BE2C (cell line): ENCODE measurements at regions not wholly inside any gene's neighbourhood (a gene's known extent, or its start where the extent isn't known, plus 50 kb on each side); places are given as distances from the start of the nearest gene placed in this dataset.

Experiments
- DNase-seq: peaks from one replicate; pipeline ENCODE4 v3.0.0-alpha.2; 2020
- H3K27me3 ChIP-seq: fragments of 250-450 bp; sonication (Bioruptor Pico); 2 replicates; pipeline ENCODE4 v1.5.1; 2020; ENCODE audit warnings: mild to moderate bottlenecking
- H3K36me3 ChIP-seq: fragments of 250-450 bp; sonication (Bioruptor Pico); 2 replicates; pipeline ENCODE4 v1.5.1; 2020; ENCODE audit warnings: mild to moderate bottlenecking
- H3K4me1 ChIP-seq: fragments of 250-450 bp; sonication (Bioruptor Pico); 2 replicates; pipeline ENCODE4 v1.5.1; 2020
- H3K4me3 ChIP-seq: 2 replicates; pipeline ENCODE4 v1.5.1; 2011; ENCODE audit warnings: low read depth, low read length
- H3K9me3 ChIP-seq: fragments of 250-450 bp; sonication (Bioruptor Pico); 2 replicates; pipeline ENCODE4 v1.5.1; 2020
- CTCF ChIP-seq: IDR thresholded peaks from 2 replicates; pipeline ENCODE4 v1.5.1; 2012; ENCODE audit warnings: mild to moderate bottlenecking, low read depth, low read length

GRCh38 chr10:128318366-128318765 lies 192.1 kb upstream of the MKI67 start:
- no peaks in the 10 kb centered on the region for H3K36me3 ChIP-seq
- no peaks in the 10 kb centered on the region for H3K4me1 ChIP-seq
- no peak for TF ChIP-seq CTCF
- H3K4me3 ChIP-seq: no peak overlapping the region
- H3K27me3 ChIP-seq: no peaks in the 10 kb centered on the region
- DNase-seq: no peak
- no peaks in the 10 kb centered on the region for H3K9me3 ChIP-seq

GRCh38 chr10:128318913-128319312 lies 192.7 kb upstream of the MKI67 start:
- Histone ChIP-seq H3K36me3 (no peaks in the 10 kb centered on the region), H3K4me1 (no peaks in the 10 kb centered on the region), H3K27me3 (no peaks in the 10 kb centered on the region), H3K4me3 (no peak overlapping the region), H3K9me3 (no peaks in the 10 kb centered on the region)
- no peak for DNase-seq
- no peak for TF ChIP-seq CTCF

DNA sequence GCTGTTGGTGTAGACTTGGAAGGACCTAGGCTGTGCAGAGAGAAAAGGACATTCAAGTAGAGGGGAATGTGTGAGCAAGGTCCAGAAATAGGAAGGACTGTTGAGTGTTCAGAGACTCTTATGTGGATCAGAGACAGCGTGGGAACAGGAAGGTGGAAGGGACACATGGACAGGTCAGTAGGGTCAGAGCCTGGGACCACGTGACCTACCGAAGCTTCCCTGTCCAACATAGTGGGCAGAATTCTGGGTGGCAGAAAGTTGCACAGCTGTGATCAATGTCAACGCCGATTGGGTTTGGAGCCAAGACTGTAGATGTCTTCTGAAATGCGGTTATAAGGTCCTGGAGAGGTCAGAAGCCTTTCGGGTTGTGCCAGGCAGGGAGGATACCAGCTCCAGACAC lies 195.9 kb upstream of the MKI67 start:
- DNase-seq: no peak
- Histone ChIP-seq H3K9me3 (no peaks in the 10 kb centered on the region), H3K36me3 (no peaks in the 10 kb centered on the region), H3K4me1 (no peaks in the 10 kb centered on the region), H3K4me3 (no peak overlapping the region), H3K27me3 (no peaks in the 10 kb centered on the region)
- no peak for TF ChIP-seq CTCF

GRCh38 chr10:128322950-128323349 lies 196.7 kb upstream of the MKI67 start:
- Histone ChIP-seq H3K27me3 (no peaks in the 10 kb centered on the region), H3K4me3 (no peak overlapping the region), H3K4me1 (no peaks in the 10 kb centered on the region), H3K36me3 (no peaks in the 10 kb centered on the region), H3K9me3 (no peaks in the 10 kb centered on the region)
- TF ChIP-seq CTCF: no peak
- no peak for DNase-seq

DNA sequence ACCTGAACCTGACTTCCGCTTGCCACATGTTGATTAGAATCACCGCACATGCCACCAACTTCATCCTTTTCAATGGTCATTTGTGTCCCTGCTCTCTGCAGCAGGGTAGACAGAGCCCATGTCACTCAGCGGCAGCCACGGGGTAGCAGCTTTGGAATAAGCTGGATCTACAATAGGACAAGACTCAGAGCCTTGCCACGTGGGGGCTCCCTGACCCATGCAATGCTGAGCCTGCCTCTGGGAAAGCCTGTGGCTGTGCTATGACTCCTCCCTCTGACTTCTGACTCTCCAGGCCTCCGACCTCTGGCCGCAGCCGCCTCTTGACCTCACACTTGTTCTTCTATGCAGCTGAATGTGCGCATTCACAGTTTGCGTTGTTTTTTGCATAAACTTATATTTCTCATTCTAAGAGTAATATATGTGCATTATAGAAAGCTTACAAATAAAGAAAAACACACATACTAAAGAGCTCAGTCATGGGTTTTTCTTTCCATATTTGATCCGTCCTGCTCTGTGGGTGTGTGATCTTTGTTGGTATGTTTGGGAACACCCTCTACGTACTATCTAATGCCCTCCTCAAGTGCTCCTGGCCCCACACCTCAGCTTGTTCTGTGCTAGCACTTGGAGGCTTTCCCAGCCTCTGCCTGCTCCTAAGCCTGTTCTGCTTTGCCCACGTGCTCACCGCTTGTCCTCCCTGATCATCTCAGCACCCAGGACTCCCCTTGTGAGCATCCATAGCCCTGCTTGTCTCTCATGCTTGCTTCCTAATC lies 198.0 kb upstream of the MKI67 start:
- H3K4me1 ChIP-seq: no peaks in the 10 kb centered on the region
- peak; percentile 36 for TF ChIP-seq CTCF
- DNase-seq: peak; percentile 40
- H3K9me3 ChIP-seq: no peaks in the 10 kb centered on the region
- H3K27me3 ChIP-seq: no peaks in the 10 kb centered on the region
- H3K4me3 ChIP-seq: no peak overlapping the region
- no peaks in the 10 kb centered on the region for H3K36me3 ChIP-seq

GRCh38 chr10:128325788-128326187 lies 199.6 kb upstream of the MKI67 start:
- Histone ChIP-seq H3K27me3 (no peaks in the 10 kb centered on the region), H3K36me3 (no peaks in the 10 kb centered on the region), H3K4me3 (no peak overlapping the region), H3K9me3 (no peaks in the 10 kb centered on the region), H3K4me1 (no peaks in the 10 kb centered on the region)
- TF ChIP-seq CTCF: no peak
- DNase-seq: no peak
